ENCODE measurements at regions not wholly inside any gene's neighbourhood (a gene's known extent, or its start where the extent isn't known, plus 50 kb on each side); places are given as distances from the start of the nearest gene placed in this dataset.

DNA sequence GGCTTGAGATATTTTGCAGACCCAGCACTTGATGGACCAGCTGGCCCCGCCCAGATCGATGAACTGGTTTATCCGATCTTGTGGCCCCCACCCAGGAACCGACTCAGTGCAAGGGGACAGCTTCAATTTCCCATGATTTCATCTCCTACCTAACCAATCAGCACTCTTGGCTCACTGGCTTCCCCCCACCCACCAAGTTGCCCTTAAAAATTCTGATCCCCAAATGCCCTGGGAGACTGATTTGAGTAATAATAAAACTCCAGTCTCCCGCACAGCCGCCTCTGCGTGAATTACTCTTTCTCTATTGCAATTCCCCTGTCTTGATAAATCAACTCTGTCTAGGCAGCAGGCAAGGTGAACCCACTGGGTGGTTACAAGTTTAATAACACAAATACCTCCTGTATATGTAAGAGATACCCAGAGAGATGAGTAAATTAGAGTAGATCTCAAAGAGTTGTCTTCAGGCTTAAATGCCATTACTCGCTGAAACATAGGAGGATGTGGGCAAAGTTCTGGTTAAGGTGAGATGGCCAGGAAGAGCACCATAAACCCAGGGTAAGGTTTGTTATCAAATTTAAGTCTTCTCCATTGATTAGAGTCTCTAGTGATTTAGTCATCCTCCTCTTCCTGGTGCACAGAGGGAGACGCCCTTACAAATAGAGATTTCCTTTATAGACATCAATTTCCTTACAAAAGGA is 222.8 kb downstream of the ARL4C start:
- 75 to 86% (median 82%) methylated on average over 9 of the region's 9 CpGs for WGBS, 4 donors

DNA sequence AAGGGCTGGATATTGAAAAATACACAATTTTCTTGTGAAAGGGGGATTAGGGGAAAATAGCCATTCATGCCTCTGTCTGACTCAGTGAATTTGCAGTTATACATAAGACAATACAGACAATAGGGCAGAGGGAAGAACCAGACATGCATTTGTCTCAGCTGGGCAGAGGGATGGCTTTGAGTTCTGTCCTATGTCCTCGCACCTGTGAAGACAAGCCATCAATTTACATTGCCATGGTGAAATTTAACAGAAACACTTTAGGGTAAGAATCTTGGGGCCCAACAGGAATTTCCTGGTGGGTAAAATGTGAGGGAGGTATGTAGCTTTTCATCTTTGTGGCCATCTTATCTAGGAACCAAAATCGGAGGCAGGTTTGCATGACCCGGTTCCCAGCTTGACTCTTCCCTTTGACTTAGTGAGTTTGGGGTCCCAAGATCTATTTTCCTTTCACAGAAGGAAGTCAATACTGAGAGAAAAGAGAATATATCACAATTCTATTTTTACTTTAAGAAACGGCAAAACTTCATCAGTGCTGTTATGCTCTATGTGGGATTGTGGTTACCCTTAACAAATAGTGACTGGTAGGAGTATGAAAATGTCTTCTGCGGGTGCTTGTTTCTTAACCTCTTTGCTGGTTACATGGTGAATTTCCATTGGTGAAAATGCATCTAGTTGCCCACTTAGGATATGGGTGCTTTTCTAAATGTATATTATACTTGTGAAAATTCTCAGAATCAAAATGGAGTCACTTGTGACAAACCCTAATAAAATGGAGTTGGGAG is 221.8 kb downstream of the SPP2 start:
- Histone ChIP-seq H3K36me3 (replicated peaks in 1 of 2) (no peaks in the 10 kb centered on the region), H3K27me3 (peaks cover 3% of the 10 kb centered on the region), H3K27ac (no peak overlapping the region), H3K4me1 (replicated peaks in 1 of 2) (no peaks in the 10 kb centered on the region), H3K9me3 (replicated peaks in 1 of 3) (no peaks in the 10 kb centered on the region), H3K4me3 (no peak overlapping the region)
- DNase-seq, result no peak
- WGBS, 4 donors, result 86 to 88% (median 87%) methylated on average over 5 of the region's 5 CpGs
- intact Hi-C loops (cut with DNase I), result no loop called here
- TF ChIP-seq, protein P1, sequence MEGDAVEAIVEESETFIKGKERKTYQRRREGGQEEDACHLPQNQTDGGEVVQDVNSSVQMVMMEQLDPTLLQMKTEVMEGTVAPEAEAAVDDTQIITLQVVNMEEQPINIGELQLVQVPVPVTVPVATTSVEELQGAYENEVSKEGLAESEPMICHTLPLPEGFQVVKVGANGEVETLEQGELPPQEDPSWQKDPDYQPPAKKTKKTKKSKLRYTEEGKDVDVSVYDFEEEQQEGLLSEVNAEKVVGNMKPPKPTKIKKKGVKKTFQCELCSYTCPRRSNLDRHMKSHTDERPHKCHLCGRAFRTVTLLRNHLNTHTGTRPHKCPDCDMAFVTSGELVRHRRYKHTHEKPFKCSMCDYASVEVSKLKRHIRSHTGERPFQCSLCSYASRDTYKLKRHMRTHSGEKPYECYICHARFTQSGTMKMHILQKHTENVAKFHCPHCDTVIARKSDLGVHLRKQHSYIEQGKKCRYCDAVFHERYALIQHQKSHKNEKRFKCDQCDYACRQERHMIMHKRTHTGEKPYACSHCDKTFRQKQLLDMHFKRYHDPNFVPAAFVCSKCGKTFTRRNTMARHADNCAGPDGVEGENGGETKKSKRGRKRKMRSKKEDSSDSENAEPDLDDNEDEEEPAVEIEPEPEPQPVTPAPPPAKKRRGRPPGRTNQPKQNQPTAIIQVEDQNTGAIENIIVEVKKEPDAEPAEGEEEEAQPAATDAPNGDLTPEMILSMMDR (IDR thresholded peaks at IDR 0.05), result no peak
- no peak for TF ChIP-seq POLR2A (IDR thresholded peaks at IDR 0.05)

More for the DNA sequence above, 222.8 kb downstream of the ARL4C start:
- no peak for DNase-seq
- Histone ChIP-seq H3K9me3 (replicated peaks in 1 of 3) (no peaks in the 10 kb centered on the region), H3K27ac (no peak overlapping the region), H3K4me3 (no peak overlapping the region), H3K27me3 (peaks cover 3% of the 10 kb centered on the region), H3K36me3 (replicated peaks in 1 of 2) (no peaks in the 10 kb centered on the region), H3K4me1 (replicated peaks in 1 of 2) (no peaks in the 10 kb centered on the region)
- intact Hi-C loops (cut with DNase I), result no loop called here
- no peak for TF ChIP-seq POLR2A (IDR thresholded peaks at IDR 0.05)
- TF ChIP-seq, protein P1 (IDR thresholded peaks at IDR 0.05), result no peak

DNA sequence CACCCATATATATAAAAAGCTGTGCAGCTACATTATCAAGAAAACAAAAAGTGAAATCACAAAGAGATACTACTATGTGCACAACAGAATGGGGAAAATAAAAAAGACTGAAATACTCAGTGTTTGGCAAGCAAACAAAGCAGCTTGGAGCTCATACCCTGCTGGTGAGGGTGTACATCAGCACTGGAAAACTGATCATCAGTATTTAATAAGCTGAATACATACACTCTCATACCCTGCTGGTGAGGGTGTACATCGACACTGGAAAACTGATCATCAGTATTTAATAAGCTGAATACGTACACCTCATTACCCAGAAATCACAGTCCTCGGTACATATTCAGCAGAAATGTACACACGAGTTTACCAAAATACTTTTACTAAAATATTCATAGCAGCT is 220.8 kb downstream of the SPP2 start:
- no peaks in the 10 kb centered on the region for H3K4me1 ChIP-seq (replicated peaks in 1 of 2)
- no peaks in the 10 kb centered on the region for H3K36me3 ChIP-seq (replicated peaks in 1 of 2)
- no peaks in the 10 kb centered on the region for H3K9me3 ChIP-seq (replicated peaks in 1 of 3)
- 66 to 80% (median 76%) methylated on average over 4 of the region's 4 CpGs for WGBS, 4 donors
- H3K4me3 ChIP-seq, result no peak overlapping the region
- H3K27ac ChIP-seq, result no peak overlapping the region
- H3K27me3 ChIP-seq, result peaks cover 3% of the 10 kb centered on the region
- DNase-seq, result no peak
- TF ChIP-seq, protein P1 (IDR thresholded peaks at IDR 0.05), result no peak
- no peak for TF ChIP-seq POLR2A (IDR thresholded peaks at IDR 0.05)
- intact Hi-C loops (cut with DNase I), result no loop called here

DNA sequence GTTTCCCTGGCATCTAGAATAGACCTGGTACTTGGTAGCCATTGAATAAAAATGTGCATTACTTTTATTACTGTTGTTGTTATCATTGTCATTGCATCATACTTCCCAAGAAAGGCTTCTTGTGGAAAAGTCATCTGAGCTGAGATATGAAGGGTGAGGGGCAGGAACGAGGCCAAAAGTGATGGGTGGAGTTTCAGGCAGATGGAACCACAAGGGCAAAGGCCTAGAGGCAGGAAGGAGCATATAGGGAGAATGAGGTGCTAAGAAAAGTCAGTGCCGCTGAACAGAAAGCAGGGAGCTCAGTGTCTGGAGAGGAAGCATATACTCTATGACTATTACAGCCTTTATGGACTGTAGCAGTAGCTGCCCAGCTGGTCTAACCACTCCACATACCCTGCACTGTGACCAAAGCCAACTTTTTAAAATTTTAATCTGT is 219.3 kb downstream of the SPP2 start:
- WGBS, 4 donors, result 66 to 87% (median 74%) methylated on average over 2 of the region's 2 CpGs
- H3K4me1 ChIP-seq (replicated peaks in 1 of 2), result no peaks in the 10 kb centered on the region
- intact Hi-C loops (cut with DNase I), result no loop called here
- H3K9me3 ChIP-seq (replicated peaks in 1 of 3), result no peaks in the 10 kb centered on the region
- TF ChIP-seq, protein P1 (IDR thresholded peaks at IDR 0.05), result no peak
- TF ChIP-seq POLR2A (IDR thresholded peaks at IDR 0.05), result no peak
- DNase-seq, result no peak
- peaks cover 3% of the 10 kb centered on the region for H3K27me3 ChIP-seq
- no peak overlapping the region for H3K27ac ChIP-seq
- no peak overlapping the region for H3K4me3 ChIP-seq
- H3K36me3 ChIP-seq (replicated peaks in 1 of 2), result no peaks in the 10 kb centered on the region
